Osteoblast (primary cell): ENCODE measurements at regions not wholly inside any gene's neighbourhood (a gene's known extent, or its start where the extent isn't known, plus 50 kb on each side); places are given as distances from the start of the nearest gene placed in this dataset.

Experiments
- DNase-seq: peaks from one replicate; pipeline ENCODE4 v3.0.0; 2011; ENCODE audit warnings: low spot score, mixed read lengths; ENCODE audit not compliant: insufficient read length; ENCODE audit errors: missing footprints
- H2AFZ ChIP-seq: 2 replicates; pipeline ENCODE4 v1.6.0; 2011; ENCODE audit warnings: mild to moderate bottlenecking, low read length
- H3K27ac ChIP-seq: 2 replicates; pipeline ENCODE4 v1.5.1; 2011; ENCODE audit warnings: mild to moderate bottlenecking, low read depth, low read length, moderate library complexity
- H3K27me3 ChIP-seq: 2 replicates; pipeline ENCODE4 v1.6.0; 2012; ENCODE audit warnings: mild to moderate bottlenecking, control low read depth, inconsistent platforms, low read length, moderate library complexity; ENCODE audit not compliant: insufficient read depth
- H3K36me3 ChIP-seq: 2 replicates; pipeline ENCODE4 v1.5.1; 2011; ENCODE audit warnings: mild to moderate bottlenecking, low read length, control low read depth, moderate library complexity; ENCODE audit not compliant: insufficient read depth
- H3K4me1 ChIP-seq: 2 replicates; pipeline ENCODE4 v1.5.1; 2011; ENCODE audit warnings: mild to moderate bottlenecking, low read length, control low read depth, moderate library complexity; ENCODE audit not compliant: insufficient read depth
- H3K4me2 ChIP-seq: 2 replicates; pipeline ENCODE4 v1.6.0; 2011; ENCODE audit warnings: mild to moderate bottlenecking, low read length; ENCODE audit not compliant: insufficient read depth
- H3K4me3 ChIP-seq: fragments of 200-600 bp; sonication (generic); 3 replicates; pipeline ENCODE4 v1.5.1; 2012; ENCODE audit warnings: mild to moderate bottlenecking, low read length, inconsistent platforms; ENCODE audit not compliant: insufficient read depth
- H3K79me2 ChIP-seq: 2 replicates; pipeline ENCODE4 v1.6.0; 2012; ENCODE audit warnings: mild to moderate bottlenecking, low read length, control low read depth, inconsistent platforms; ENCODE audit not compliant: insufficient read depth
- H3K9me3 ChIP-seq: 2 replicates; pipeline ENCODE4 v1.5.1; 2011; ENCODE audit warnings: low read depth, low read length, control low read depth
- H4K20me1 ChIP-seq: 2 replicates; pipeline ENCODE4 v1.6.0; 2012; ENCODE audit warnings: mild to moderate bottlenecking, low read length, control low read depth; ENCODE audit not compliant: insufficient read depth
- TF ChIP-seq, protein P1 (sequence below): IDR thresholded peaks from 2 replicates; pipeline ENCODE4 v1.5.1; 2011; ENCODE audit warnings: mild to moderate bottlenecking, low read depth, low read length, moderate library complexity; ENCODE audit errors: extremely low read depth

- Histone ChIP-seq H3K9me3 (no peaks in the 10 kb centered on the region), H3K4me3 (no peak overlapping the region), H3K27ac (no peak overlapping the region), H3K36me3 (no peaks in the 10 kb centered on the region), H3K27me3 (no peaks in the 10 kb centered on the region), H4K20me1 (no peaks in the 10 kb centered on the region), H3K4me2 (no peak overlapping the region), H3K79me2 (no peaks in the 10 kb centered on the region), H2AFZ (no peak overlapping the region), H3K4me1 (no peaks in the 10 kb centered on the region)
- DNase-seq: no peak
- TF ChIP-seq, protein P1, sequence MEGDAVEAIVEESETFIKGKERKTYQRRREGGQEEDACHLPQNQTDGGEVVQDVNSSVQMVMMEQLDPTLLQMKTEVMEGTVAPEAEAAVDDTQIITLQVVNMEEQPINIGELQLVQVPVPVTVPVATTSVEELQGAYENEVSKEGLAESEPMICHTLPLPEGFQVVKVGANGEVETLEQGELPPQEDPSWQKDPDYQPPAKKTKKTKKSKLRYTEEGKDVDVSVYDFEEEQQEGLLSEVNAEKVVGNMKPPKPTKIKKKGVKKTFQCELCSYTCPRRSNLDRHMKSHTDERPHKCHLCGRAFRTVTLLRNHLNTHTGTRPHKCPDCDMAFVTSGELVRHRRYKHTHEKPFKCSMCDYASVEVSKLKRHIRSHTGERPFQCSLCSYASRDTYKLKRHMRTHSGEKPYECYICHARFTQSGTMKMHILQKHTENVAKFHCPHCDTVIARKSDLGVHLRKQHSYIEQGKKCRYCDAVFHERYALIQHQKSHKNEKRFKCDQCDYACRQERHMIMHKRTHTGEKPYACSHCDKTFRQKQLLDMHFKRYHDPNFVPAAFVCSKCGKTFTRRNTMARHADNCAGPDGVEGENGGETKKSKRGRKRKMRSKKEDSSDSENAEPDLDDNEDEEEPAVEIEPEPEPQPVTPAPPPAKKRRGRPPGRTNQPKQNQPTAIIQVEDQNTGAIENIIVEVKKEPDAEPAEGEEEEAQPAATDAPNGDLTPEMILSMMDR: no peak
Measured at GRCh38 chr4:117610706-117611308, 423.5 kb upstream of the NDST3 start.

GRCh38 chr4:117621673-117622072 lies 412.6 kb upstream of the NDST3 start:
- H3K4me3 ChIP-seq: no peak overlapping the region
- TF ChIP-seq, protein P1: no peak
- H3K4me1 ChIP-seq: no peaks in the 10 kb centered on the region
- no peak overlapping the region for H3K27ac ChIP-seq
- H4K20me1 ChIP-seq: no peaks in the 10 kb centered on the region
- H3K27me3 ChIP-seq: no peaks in the 10 kb centered on the region
- no peak overlapping the region for H2AFZ ChIP-seq
- no peaks in the 10 kb centered on the region for H3K79me2 ChIP-seq
- no peak overlapping the region for H3K4me2 ChIP-seq
- H3K9me3 ChIP-seq: no peaks in the 10 kb centered on the region
- H3K36me3 ChIP-seq: no peaks in the 10 kb centered on the region
- no peak for DNase-seq

GRCh38 chr4:117623326-117623725 lies 411.0 kb upstream of the NDST3 start:
- H3K27ac ChIP-seq: no peak overlapping the region
- no peak overlapping the region for H3K4me2 ChIP-seq
- no peaks in the 10 kb centered on the region for H3K9me3 ChIP-seq
- no peak overlapping the region for H2AFZ ChIP-seq
- no peaks in the 10 kb centered on the region for H3K79me2 ChIP-seq
- TF ChIP-seq, protein P1: no peak
- no peaks in the 10 kb centered on the region for H3K36me3 ChIP-seq
- H3K27me3 ChIP-seq: no peaks in the 10 kb centered on the region
- H3K4me3 ChIP-seq: no peak overlapping the region
- H4K20me1 ChIP-seq: no peaks in the 10 kb centered on the region
- H3K4me1 ChIP-seq: no peaks in the 10 kb centered on the region
- DNase-seq: no peak

GRCh38 chr4:117626664-117627063 lies 407.6 kb upstream of the NDST3 start:
- Histone ChIP-seq H3K9me3 (no peaks in the 10 kb centered on the region), H4K20me1 (no peaks in the 10 kb centered on the region), H2AFZ (no peak overlapping the region), H3K79me2 (no peaks in the 10 kb centered on the region), H3K4me2 (no peak overlapping the region), H3K27ac (no peak overlapping the region), H3K27me3 (no peaks in the 10 kb centered on the region), H3K4me3 (no peak overlapping the region), H3K36me3 (no peaks in the 10 kb centered on the region), H3K4me1 (no peaks in the 10 kb centered on the region)
- TF ChIP-seq, protein P1: no peak
- no peak for DNase-seq
